ENCODE measurements at regions not wholly inside any gene's neighbourhood (a gene's known extent, or its start where the extent isn't known, plus 50 kb on each side); places are given as distances from the start of the nearest gene placed in this dataset.

DNA sequence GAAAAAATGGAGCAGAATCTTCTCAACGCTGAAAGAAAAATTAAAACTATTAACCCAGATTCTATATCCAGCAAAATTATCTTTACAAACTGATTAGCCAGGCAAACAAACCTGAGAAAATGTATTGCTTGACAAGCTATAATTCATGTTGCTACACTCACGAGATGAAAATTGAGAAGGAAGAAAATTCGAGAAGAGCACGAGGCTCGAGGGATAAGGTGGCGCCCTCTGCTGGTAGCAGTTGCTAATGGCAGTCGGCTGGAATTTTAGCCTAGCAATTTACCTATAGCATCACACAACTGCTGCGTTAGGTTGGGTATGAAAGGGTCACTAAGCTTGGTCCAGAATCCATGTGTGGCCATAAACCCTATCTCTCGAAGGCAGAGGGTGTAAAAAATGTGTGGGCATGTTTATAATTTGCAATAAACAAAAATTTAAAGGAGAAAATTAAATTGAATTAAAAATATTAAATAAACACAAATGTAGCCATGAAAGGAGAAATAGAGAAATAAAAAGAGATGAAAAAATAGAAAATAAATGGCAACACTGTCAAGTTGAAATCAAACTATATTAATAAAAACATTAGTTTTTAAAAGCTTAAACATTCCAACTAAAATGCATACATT is 126.6 kb downstream of the PPP4R3C start:
- TF ChIP-seq EP300 (IDR thresholded peaks at IDR 0.05; ENCODE audit: borderline replicate concordance) (no peak), NFIC (IDR thresholded peaks at IDR 0.05) (no peak), CREB1 (IDR thresholded peaks at IDR 0.05; ENCODE audit: low read depth) (no peak), TAF1 (IDR thresholded peaks at IDR 0.05; ENCODE audit: low read depth) (no peak), CEBPB (IDR thresholded peaks at IDR 0.05) (no peak), TCF12 (IDR thresholded peaks at IDR 0.05; ENCODE audit: low read depth) (no peak)
- TF ChIP-seq, protein P1, sequence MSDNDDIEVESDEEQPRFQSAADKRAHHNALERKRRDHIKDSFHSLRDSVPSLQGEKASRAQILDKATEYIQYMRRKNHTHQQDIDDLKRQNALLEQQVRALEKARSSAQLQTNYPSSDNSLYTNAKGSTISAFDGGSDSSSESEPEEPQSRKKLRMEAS (IDR thresholded peaks at IDR 0.05), result peak; percentile 76
- TF ChIP-seq, protein P2, sequence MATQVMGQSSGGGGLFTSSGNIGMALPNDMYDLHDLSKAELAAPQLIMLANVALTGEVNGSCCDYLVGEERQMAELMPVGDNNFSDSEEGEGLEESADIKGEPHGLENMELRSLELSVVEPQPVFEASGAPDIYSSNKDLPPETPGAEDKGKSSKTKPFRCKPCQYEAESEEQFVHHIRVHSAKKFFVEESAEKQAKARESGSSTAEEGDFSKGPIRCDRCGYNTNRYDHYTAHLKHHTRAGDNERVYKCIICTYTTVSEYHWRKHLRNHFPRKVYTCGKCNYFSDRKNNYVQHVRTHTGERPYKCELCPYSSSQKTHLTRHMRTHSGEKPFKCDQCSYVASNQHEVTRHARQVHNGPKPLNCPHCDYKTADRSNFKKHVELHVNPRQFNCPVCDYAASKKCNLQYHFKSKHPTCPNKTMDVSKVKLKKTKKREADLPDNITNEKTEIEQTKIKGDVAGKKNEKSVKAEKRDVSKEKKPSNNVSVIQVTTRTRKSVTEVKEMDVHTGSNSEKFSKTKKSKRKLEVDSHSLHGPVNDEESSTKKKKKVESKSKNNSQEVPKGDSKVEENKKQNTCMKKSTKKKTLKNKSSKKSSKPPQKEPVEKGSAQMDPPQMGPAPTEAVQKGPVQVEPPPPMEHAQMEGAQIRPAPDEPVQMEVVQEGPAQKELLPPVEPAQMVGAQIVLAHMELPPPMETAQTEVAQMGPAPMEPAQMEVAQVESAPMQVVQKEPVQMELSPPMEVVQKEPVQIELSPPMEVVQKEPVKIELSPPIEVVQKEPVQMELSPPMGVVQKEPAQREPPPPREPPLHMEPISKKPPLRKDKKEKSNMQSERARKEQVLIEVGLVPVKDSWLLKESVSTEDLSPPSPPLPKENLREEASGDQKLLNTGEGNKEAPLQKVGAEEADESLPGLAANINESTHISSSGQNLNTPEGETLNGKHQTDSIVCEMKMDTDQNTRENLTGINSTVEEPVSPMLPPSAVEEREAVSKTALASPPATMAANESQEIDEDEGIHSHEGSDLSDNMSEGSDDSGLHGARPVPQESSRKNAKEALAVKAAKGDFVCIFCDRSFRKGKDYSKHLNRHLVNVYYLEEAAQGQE (IDR thresholded peaks at IDR 0.05; ENCODE audit: low read depth), result no peak

All from Ishikawa (cell line).